Neuronal stem cell (in vitro differentiated cells): ENCODE measurements at regions not wholly inside any gene's neighbourhood (a gene's known extent, or its start where the extent isn't known, plus 50 kb on each side); places are given as distances from the start of the nearest gene placed in this dataset.

Experiments
- DNase-seq: peaks from one replicate; pipeline ENCODE4 v3.0.0-alpha.2; 2013; ENCODE audit warnings: low spot score
- H2AFZ ChIP-seq: one replicate; pipeline ENCODE4 v1.6.1; 2013; ENCODE audit warnings: mild to moderate bottlenecking, low read length, inconsistent platforms
- H2AK5ac ChIP-seq: 2 replicates; pipeline ENCODE4 v1.6.1; 2013; ENCODE audit warnings: low read depth, mild to moderate bottlenecking, inconsistent platforms, low read length, moderate library complexity, mixed read lengths
- H2BK120ac ChIP-seq: 2 replicates; pipeline ENCODE4 v1.6.1; 2013; ENCODE audit warnings: low read depth, mild to moderate bottlenecking, inconsistent platforms, low read length, moderate library complexity, mixed read lengths
- H2BK12ac ChIP-seq: one replicate; pipeline ENCODE4 v1.6.1; 2013; ENCODE audit warnings: low read length, inconsistent platforms
- H2BK15ac ChIP-seq: 2 replicates; pipeline ENCODE4 v1.6.1; 2013; ENCODE audit warnings: mild to moderate bottlenecking, low read length, inconsistent platforms, mixed read lengths
- H2BK5ac ChIP-seq: one replicate; pipeline ENCODE4 v1.6.1; 2013; ENCODE audit warnings: inconsistent platforms, mild to moderate bottlenecking, low read length, moderate library complexity
- H3K14ac ChIP-seq: one replicate; pipeline ENCODE4 v1.6.1; 2013; ENCODE audit warnings: low read length, inconsistent platforms
- H3K18ac ChIP-seq: 2 replicates; pipeline ENCODE4 v1.6.1; 2013; ENCODE audit warnings: low read length, inconsistent platforms
- H3K23ac ChIP-seq: 2 replicates; pipeline ENCODE4 v1.6.1; 2013; ENCODE audit warnings: low read depth, mild to moderate bottlenecking, mixed read lengths, low read length, inconsistent platforms; ENCODE audit not compliant: poor library complexity
- H3K27ac ChIP-seq: replicated peaks from 3 replicates; pipeline ENCODE4 v1.5.1; 2013; ENCODE audit warnings: low read length, inconsistent platforms
- H3K27me3 ChIP-seq, 3 experiments: 2 replicates each; pipeline ENCODE4 v1.6.1; 2013; ENCODE audit warnings: low read length in 3 of 3, mild to moderate bottlenecking in 2 of 3, inconsistent platforms in 1 of 3, low read depth in 1 of 3, mixed read lengths in 1 of 3, moderate library complexity in 1 of 3; ENCODE audit not compliant: control insufficient read depth in 3 of 3, insufficient read depth in 3 of 3
- H3K36me3 ChIP-seq, 2 donors: replicated peaks in 1 of 2; 2 replicates each; pipeline ENCODE4 v1.6.1; 2013; ENCODE audit warnings: low read length in 2 of 2; ENCODE audit not compliant: control insufficient read depth in 2 of 2, insufficient read depth in 2 of 2
- H3K4ac ChIP-seq: 2 replicates; pipeline ENCODE4 v1.6.1; 2013; ENCODE audit warnings: inconsistent platforms, mild to moderate bottlenecking, low read length, moderate library complexity
- H3K4me1 ChIP-seq, 2 donors: 1 replicate in 1 of 2; 2 replicates in 1 of 2; pipeline ENCODE4 v1.6.1; 2013; ENCODE audit warnings: low read length in 2 of 2, low read depth in 1 of 2; ENCODE audit not compliant: control insufficient read depth in 2 of 2, insufficient read depth in 1 of 2
- H3K4me2 ChIP-seq: one replicate; pipeline ENCODE4 v1.6.1; 2013; ENCODE audit warnings: mild to moderate bottlenecking, low read length, inconsistent platforms; ENCODE audit not compliant: insufficient read depth, poor library complexity, severe bottlenecking
- H3K4me3 ChIP-seq, 2 donors: 2 replicates each; pipeline ENCODE4 v1.5.1; 2013; ENCODE audit warnings: low read length in 2 of 2, mild to moderate bottlenecking in 2 of 2, inconsistent platforms in 1 of 2, moderate library complexity in 1 of 2
- H3K79me1 ChIP-seq: one replicate; pipeline ENCODE4 v1.6.1; 2013; ENCODE audit warnings: low read depth, mild to moderate bottlenecking, inconsistent platforms, low read length, moderate library complexity
- H3K9ac ChIP-seq: one replicate; pipeline ENCODE4 v1.6.1; 2013; ENCODE audit warnings: mild to moderate bottlenecking, low read depth, low read length, inconsistent platforms; ENCODE audit not compliant: poor library complexity
- H3K9me3 ChIP-seq, 2 donors: replicated peaks in 1 of 2; 2 replicates each; pipeline versions ENCODE3 to v1.6.1; 2013; ENCODE audit warnings: low read length in 2 of 2, mild to moderate bottlenecking in 2 of 2, inconsistent platforms in 1 of 2, low read depth in 1 of 2, mixed read lengths in 1 of 2, moderate library complexity in 1 of 2; ENCODE audit not compliant: control insufficient read depth in 2 of 2, insufficient read depth in 1 of 2
- H4K8ac ChIP-seq: one replicate; pipeline ENCODE4 v1.6.1; 2013; ENCODE audit warnings: low read depth, mild to moderate bottlenecking, inconsistent platforms, low read length, moderate library complexity
- H4K91ac ChIP-seq: one replicate; pipeline ENCODE4 v1.6.1; 2013; ENCODE audit warnings: low read length, low read depth, mild to moderate bottlenecking, inconsistent platforms; ENCODE audit not compliant: poor library complexity
- WGBS, 2 donors: extraction: QIAGEN DNeasy Blood & Tissue Kit; methylation state at CpG; one replicate each; pipeline ENCODE4 v1.1.7; 2013; ENCODE audit warnings: missing lambda C conversion rate in 2 of 2, mixed read lengths in 1 of 2; ENCODE audit not compliant: insufficient read length in 2 of 2, insufficient replicate concordance in 1 of 2; ENCODE audit errors: extremely low coverage in 2 of 2; 5-methylcytosine and 5-hydroxymethylcytosine counted together

DNA sequence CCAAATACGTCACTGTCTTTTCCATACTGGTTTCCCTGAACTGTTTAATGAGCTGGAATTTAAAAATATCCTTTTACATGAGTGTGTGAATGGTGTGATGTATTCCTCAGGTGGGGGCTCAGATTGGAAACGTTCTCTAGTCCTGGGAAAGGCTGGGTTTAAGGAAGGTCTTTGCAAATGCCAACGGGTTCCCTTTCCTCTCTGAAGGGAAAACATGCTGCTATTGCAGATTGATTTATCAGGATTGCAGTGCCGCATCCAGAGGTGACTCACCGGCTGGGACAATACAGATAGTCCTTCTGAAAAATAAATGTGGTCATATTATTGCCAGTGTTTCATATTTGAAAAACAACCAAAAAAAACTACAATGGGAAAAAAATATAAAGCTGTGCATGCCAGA, 193.1 kb upstream of the FLRT2 start:
- Histone ChIP-seq H3K27ac (no peak overlapping the region), H3K4me2 (no peak overlapping the region)

DNA sequence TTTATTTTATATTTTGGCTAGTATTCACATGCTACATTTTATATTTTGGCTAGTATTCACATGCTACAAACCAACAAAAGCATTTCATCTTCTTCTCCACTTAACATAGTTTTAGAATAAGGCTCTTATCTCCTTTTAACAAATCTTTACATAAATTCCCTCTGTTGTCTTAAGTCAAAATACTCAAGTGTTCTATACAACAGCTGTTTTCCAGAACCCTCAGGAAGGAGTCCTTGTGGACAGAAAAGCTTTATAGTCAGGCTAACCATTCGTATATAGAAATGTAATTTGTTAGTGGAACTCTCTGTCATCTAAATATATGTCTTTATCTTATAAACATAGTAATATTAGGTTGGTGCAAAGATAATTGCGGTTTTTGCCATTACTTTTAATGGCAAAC, 191.0 kb upstream of the FLRT2 start:
- H3K4ac ChIP-seq = no peak overlapping the region
- H2BK12ac ChIP-seq = no peak overlapping the region
- H3K23ac ChIP-seq = no peak overlapping the region
- H4K91ac ChIP-seq = no peak overlapping the region
- H3K36me3 ChIP-seq = no peaks in the 10 kb centered on the region
- no peak overlapping the region for H2BK5ac ChIP-seq
- H3K9ac ChIP-seq = no peak overlapping the region
- no peaks in the 10 kb centered on the region for H3K27me3 ChIP-seq
- no peak overlapping the region for H3K14ac ChIP-seq
- H3K18ac ChIP-seq = no peak overlapping the region
- no peaks in the 10 kb centered on the region for H3K4me1 ChIP-seq
- H2AK5ac ChIP-seq = no peak overlapping the region
- H2AFZ ChIP-seq = no peak overlapping the region
- H2BK15ac ChIP-seq = no peak overlapping the region
- no peak overlapping the region for H3K27ac ChIP-seq
- H2BK120ac ChIP-seq = no peak overlapping the region
- no peaks in the 10 kb centered on the region for H3K79me1 ChIP-seq
- no peak overlapping the region for H3K4me2 ChIP-seq
- no peak overlapping the region for H4K8ac ChIP-seq
- WGBS, 2 donors = no CpG with 5 or more reads among the region's 2 CpGs
- no peak for DNase-seq
- no peak overlapping the region for H3K4me3 ChIP-seq
- H3K9me3 ChIP-seq = no peaks in the 10 kb centered on the region

More for the DNA sequence above, 193.1 kb upstream of the FLRT2 start:
- Histone ChIP-seq H2BK12ac (no peak overlapping the region), H2AFZ (no peak overlapping the region), H2AK5ac (no peak overlapping the region), H3K18ac (no peak overlapping the region), H4K91ac (no peak overlapping the region), H2BK5ac (no peak overlapping the region), H3K4me1 (no peaks in the 10 kb centered on the region), H2BK120ac (no peak overlapping the region), H3K14ac (no peak overlapping the region), H3K4me3 (no peak overlapping the region), H2BK15ac (no peak overlapping the region), H3K79me1 (no peaks in the 10 kb centered on the region), H3K9me3 (no peaks in the 10 kb centered on the region), H4K8ac (no peak overlapping the region), H3K23ac (no peak overlapping the region), H3K27me3 (no peaks in the 10 kb centered on the region), H3K4ac (no peak overlapping the region), H3K9ac (no peak overlapping the region), H3K36me3 (no peaks in the 10 kb centered on the region)
- no CpG with 5 or more reads among the region's 5 CpGs for WGBS, 2 donors
- no peak for DNase-seq

DNA sequence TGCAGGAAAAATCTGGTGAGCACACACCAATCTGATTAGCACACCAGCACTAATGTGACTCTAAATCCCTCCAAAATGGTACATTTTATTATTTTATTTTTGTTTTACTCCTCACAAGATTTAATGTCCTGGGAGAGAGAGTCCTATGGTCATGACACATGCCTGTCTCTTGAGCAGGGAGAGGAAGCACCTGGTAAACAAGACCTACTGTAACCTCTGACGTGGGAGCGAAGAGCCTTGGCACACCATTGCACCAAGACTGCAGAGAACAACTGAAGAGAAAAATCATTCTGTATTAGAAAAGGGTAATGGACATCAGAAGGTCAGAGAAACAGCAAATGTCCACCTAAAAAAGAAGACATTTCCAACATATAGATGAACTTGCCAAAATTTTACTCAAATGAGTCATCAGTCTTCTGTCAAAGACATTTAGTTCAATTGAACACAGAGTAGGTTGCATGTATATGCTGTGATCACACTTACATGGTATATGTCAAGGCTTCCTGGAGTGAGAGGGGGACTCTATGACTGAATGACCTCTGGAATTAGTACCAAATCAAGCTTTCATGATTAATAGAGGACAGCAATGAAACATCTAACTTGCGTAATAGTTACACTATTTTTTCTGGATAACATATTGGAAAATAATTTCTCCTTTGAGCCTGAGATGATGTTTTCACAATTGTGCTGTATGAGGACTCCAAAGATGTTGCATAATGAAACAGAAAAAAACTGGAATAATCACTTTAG, 186.9 kb upstream of the FLRT2 start:
- no peak overlapping the region for H4K8ac ChIP-seq
- no peak overlapping the region for H3K4ac ChIP-seq
- no peaks in the 10 kb centered on the region for H3K4me1 ChIP-seq
- WGBS, 2 donors = no CpG with 5 or more reads among the region's 3 CpGs
- no peaks in the 10 kb centered on the region for H3K27me3 ChIP-seq
- no peak overlapping the region for H3K14ac ChIP-seq
- no peak overlapping the region for H2BK12ac ChIP-seq
- DNase-seq = no peak
- no peak overlapping the region for H2BK120ac ChIP-seq
- no peak overlapping the region for H3K4me2 ChIP-seq
- no peak overlapping the region for H3K27ac ChIP-seq
- H3K4me3 ChIP-seq = no peak overlapping the region
- no peak overlapping the region for H2BK15ac ChIP-seq
- H3K18ac ChIP-seq = no peak overlapping the region
- H2AK5ac ChIP-seq = no peak overlapping the region
- H3K79me1 ChIP-seq = no peaks in the 10 kb centered on the region
- no peaks in the 10 kb centered on the region for H3K36me3 ChIP-seq
- H3K9me3 ChIP-seq = no peaks in the 10 kb centered on the region
- H2AFZ ChIP-seq = no peak overlapping the region
- no peak overlapping the region for H4K91ac ChIP-seq
- H2BK5ac ChIP-seq = no peak overlapping the region
- no peak overlapping the region for H3K9ac ChIP-seq
- no peak overlapping the region for H3K23ac ChIP-seq

DNA sequence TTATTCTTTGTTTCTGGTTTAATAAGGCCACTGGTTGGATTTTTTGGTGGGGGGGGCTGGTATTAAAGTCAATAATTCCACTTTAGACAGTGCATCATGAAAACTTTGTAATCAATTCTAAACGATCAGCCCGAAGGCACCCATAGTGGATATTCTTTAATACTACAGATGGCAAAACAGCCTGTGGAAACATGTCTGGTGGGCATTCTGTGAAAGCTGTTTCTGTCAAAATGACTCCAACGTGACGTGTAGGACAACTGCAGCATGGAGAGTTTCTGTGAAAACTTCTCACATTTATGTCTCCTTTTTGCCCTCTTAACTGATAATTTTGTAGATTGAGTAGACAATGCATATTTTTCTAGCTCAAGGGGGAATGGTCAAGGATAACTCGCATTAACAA, 185.8 kb upstream of the FLRT2 start:
- Histone ChIP-seq H3K27me3 (no peaks in the 10 kb centered on the region), H3K23ac (no peak overlapping the region), H2AK5ac (no peak overlapping the region), H3K14ac (no peak overlapping the region), H3K4me1 (no peaks in the 10 kb centered on the region), H2BK5ac (no peak overlapping the region), H3K9ac (no peak overlapping the region), H3K79me1 (no peaks in the 10 kb centered on the region), H2AFZ (no peak overlapping the region), H2BK12ac (no peak overlapping the region), H3K36me3 (no peaks in the 10 kb centered on the region), H3K18ac (no peak overlapping the region), H4K91ac (no peak overlapping the region), H3K9me3 (no peaks in the 10 kb centered on the region), H2BK15ac (no peak overlapping the region), H3K4me2 (no peak overlapping the region), H2BK120ac (no peak overlapping the region), H3K4me3 (no peak overlapping the region), H3K4ac (no peak overlapping the region), H4K8ac (no peak overlapping the region), H3K27ac (no peak overlapping the region)
- WGBS, 2 donors = no CpG with 5 or more reads among the region's 5 CpGs
- DNase-seq = no peak
